SJCRH30 (cell line): ENCODE measurements at regions not wholly inside any gene's neighbourhood (a gene's known extent, or its start where the extent isn't known, plus 50 kb on each side); places are given as distances from the start of the nearest gene placed in this dataset.

ENCODE experiments used
- DNase-seq, 2 experiments: peaks; one replicate each; pipeline ENCODE4 v3.0.0-alpha.2; 2015 to 2020
- H3K27ac ChIP-seq: fragments of 250-450 bp; sonication (Bioruptor Pico); 2 replicates; pipeline ENCODE4 v1.5.1; 2020; ENCODE audit warnings: mild to moderate bottlenecking, moderate library complexity
- H3K27me3 ChIP-seq: fragments of 250-450 bp; sonication (Bioruptor Pico); 2 replicates; pipeline ENCODE4 v1.5.1; 2020; ENCODE audit warnings: mild to moderate bottlenecking, moderate library complexity
- H3K36me3 ChIP-seq: fragments of 250-450 bp; sonication (Bioruptor Pico); 2 replicates; pipeline ENCODE4 v1.5.1; 2020; ENCODE audit warnings: mild to moderate bottlenecking, moderate library complexity
- H3K4me1 ChIP-seq: fragments of 250-450 bp; sonication (Bioruptor Pico); 2 replicates; pipeline ENCODE4 v1.5.1; 2020; ENCODE audit warnings: mild to moderate bottlenecking, moderate library complexity
- H3K4me3 ChIP-seq: fragments of 250-450 bp; sonication (Bioruptor Pico); 2 replicates; pipeline ENCODE4 v1.5.1; 2020; ENCODE audit warnings: mild to moderate bottlenecking, moderate library complexity
- H3K9me3 ChIP-seq: fragments of 250-450 bp; sonication (Bioruptor Pico); replicated peaks from 2 replicates; pipeline ENCODE4 v1.5.1; 2020; ENCODE audit warnings: mild to moderate bottlenecking, moderate library complexity

GRCh38 chr2:8409461-8410260 is 272.2 kb upstream of the ID2 start:
- no peaks in the 10 kb centered on the region for H3K36me3 ChIP-seq
- no peak overlapping the region for H3K4me3 ChIP-seq
- peaks cover 5% of the 10 kb centered on the region; the same call in 1 of the 2 replicates for H3K4me1 ChIP-seq
- H3K9me3 ChIP-seq = no peaks in the 10 kb centered on the region
- peaks cover 14% of the 10 kb centered on the region for H3K27me3 ChIP-seq
- DNase-seq = no peak
- H3K27ac ChIP-seq = no peak overlapping the region

GRCh38 chr2:8412082-8412481 is 269.8 kb upstream of the ID2 start:
- Histone ChIP-seq H3K27me3 (peaks cover 14% of the 10 kb centered on the region), H3K4me1 (no peaks in the 10 kb centered on the region), H3K36me3 (no peaks in the 10 kb centered on the region), H3K27ac (no peak overlapping the region), H3K9me3 (no peaks in the 10 kb centered on the region), H3K4me3 (no peak overlapping the region)
- DNase-seq = no peak

- Histone ChIP-seq H3K27ac (no peak overlapping the region), H3K9me3 (no peaks in the 10 kb centered on the region), H3K27me3 (peaks cover 14% of the 10 kb centered on the region), H3K4me3 (no peak overlapping the region), H3K4me1 (no peaks in the 10 kb centered on the region), H3K36me3 (no peaks in the 10 kb centered on the region)
- no peak for DNase-seq
Measured at GRCh38 chr2:8412586-8412985, 269.3 kb upstream of the ID2 start.

GRCh38 chr2:8413589-8414135 is 268.2 kb upstream of the ID2 start:
- Histone ChIP-seq H3K9me3 (no peaks in the 10 kb centered on the region), H3K27ac (no peak overlapping the region), H3K4me3 (no peak overlapping the region), H3K36me3 (no peaks in the 10 kb centered on the region), H3K27me3 (peaks cover 14% of the 10 kb centered on the region), H3K4me1 (no peaks in the 10 kb centered on the region)
- no peak for DNase-seq

GRCh38 chr2:8414946-8415879 is 266.6 kb upstream of the ID2 start:
- Histone ChIP-seq H3K4me3 (no peak overlapping the region), H3K4me1 (no peaks in the 10 kb centered on the region), H3K27me3 (peaks cover 10% of the 10 kb centered on the region; the same call in 1 of the 2 replicates), H3K36me3 (no peaks in the 10 kb centered on the region), H3K9me3 (no peaks in the 10 kb centered on the region), H3K27ac (no peak overlapping the region)
- DNase-seq = no peak

- Histone ChIP-seq H3K9me3 (no peaks in the 10 kb centered on the region), H3K27me3 (peaks cover 12% of the 10 kb centered on the region; the same call in 1 of the 2 replicates), H3K27ac (no peak overlapping the region), H3K4me3 (no peak overlapping the region), H3K36me3 (no peaks in the 10 kb centered on the region), H3K4me1 (no peaks in the 10 kb centered on the region)
- no peak for DNase-seq
Measured at GRCh38 chr2:8416001-8416571, 265.8 kb upstream of the ID2 start.

- H3K36me3 ChIP-seq = no peaks in the 10 kb centered on the region
- H3K9me3 ChIP-seq = no peaks in the 10 kb centered on the region
- no peak overlapping the region for H3K27ac ChIP-seq
- H3K4me3 ChIP-seq = no peak overlapping the region
- peaks cover 19% of the 10 kb centered on the region; the same call in 1 of the 2 replicates for H3K27me3 ChIP-seq
- H3K4me1 ChIP-seq = no peaks in the 10 kb centered on the region
- DNase-seq = no peak
Measured at GRCh38 chr2:8416849-8417832, 264.7 kb upstream of the ID2 start.

GRCh38 chr2:8418721-8419120 is 263.1 kb upstream of the ID2 start:
- H3K36me3 ChIP-seq = no peaks in the 10 kb centered on the region
- no peak overlapping the region for H3K4me3 ChIP-seq
- peaks cover 14% of the 10 kb centered on the region; the same call in 1 of the 2 replicates for H3K27me3 ChIP-seq
- H3K9me3 ChIP-seq = no peaks in the 10 kb centered on the region
- DNase-seq = no peak
- no peak overlapping the region for H3K27ac ChIP-seq
- no peaks in the 10 kb centered on the region for H3K4me1 ChIP-seq

GRCh38 chr2:8421658-8422449 is 260.0 kb upstream of the ID2 start:
- Histone ChIP-seq H3K27ac (no peak overlapping the region), H3K4me3 (no peak overlapping the region), H3K36me3 (no peaks in the 10 kb centered on the region), H3K27me3 (peaks cover 12% of the 10 kb centered on the region; the same call in 1 of the 2 replicates), H3K4me1 (no peaks in the 10 kb centered on the region), H3K9me3 (no peaks in the 10 kb centered on the region)
- no peak for DNase-seq

- no peak for DNase-seq
- Histone ChIP-seq H3K27ac (no peak overlapping the region), H3K27me3 (peaks cover 12% of the 10 kb centered on the region; the same call in 1 of the 2 replicates), H3K4me3 (no peak overlapping the region), H3K9me3 (no peaks in the 10 kb centered on the region), H3K4me1 (no peaks in the 10 kb centered on the region), H3K36me3 (no peaks in the 10 kb centered on the region)
Measured at GRCh38 chr2:8422450-8422800, 259.4 kb upstream of the ID2 start.

GRCh38 chr2:8424997-8425900 is 256.6 kb upstream of the ID2 start:
- Histone ChIP-seq H3K36me3 (no peaks in the 10 kb centered on the region), H3K4me1 (no peaks in the 10 kb centered on the region), H3K27ac (no peak overlapping the region), H3K27me3 (peaks cover 12% of the 10 kb centered on the region; the same call in 1 of the 2 replicates), H3K4me3 (no peak overlapping the region), H3K9me3 (no peaks in the 10 kb centered on the region)
- no peak for DNase-seq

GRCh38 chr2:8426550-8426949 is 255.3 kb upstream of the ID2 start:
- no peaks in the 10 kb centered on the region for H3K36me3 ChIP-seq
- no peaks in the 10 kb centered on the region for H3K4me1 ChIP-seq
- no peaks in the 10 kb centered on the region for H3K9me3 ChIP-seq
- peaks cover 8% of the 10 kb centered on the region; the same call in 1 of the 2 replicates for H3K27me3 ChIP-seq
- no peak overlapping the region for H3K27ac ChIP-seq
- no peak overlapping the region for H3K4me3 ChIP-seq
- no peak for DNase-seq
